HepG2 (cell line): ENCODE measurements at regions not wholly inside any gene's neighbourhood (a gene's known extent, or its start where the extent isn't known, plus 50 kb on each side); places are given as distances from the start of the nearest gene placed in this dataset.

Experiments
- ATAC-seq: fragments of 200-7000 bp; cut with Tn5 transposase; 3 replicates; pipeline ENCODE4 v1.9.1; 2020; ENCODE audit warnings: mild to moderate bottlenecking, moderate library complexity
- BruUV-seq: library from RNA; stranded (reverse); fragments of 400-500 nt; replicated peaks from 2 replicates; lab custom pipeline; 2021; lab: Mats Ljungman, UMichigan
- CTCF ChIA-PET: fragments of 300-600 bp; formaldehyde crosslinking; extraction: SDS; loops from one replicate; lab custom pipeline; 2021; ENCODE audit warnings: low total read pairs, inconsistent platforms, low intra/inter-chr PET ratio; lab: Yijun Ruan, JAX
- POLR2A ChIA-PET: fragments of 350-600 bp; sonication (Branson Sonifier 250); formaldehyde crosslinking; loops from one replicate; lab custom pipeline; 2020; ENCODE audit warnings: antibody characterized with exemption, inconsistent platforms; lab: Yijun Ruan, JAX
- DNase-seq: peaks from one replicate; pipeline ENCODE4 v3.0.0-alpha.2; 2015; ENCODE audit warnings: low spot score
- FAIRE-seq: peaks from 3 replicates; lab custom pipeline; 2011; peaks lifted over from hg19 to GRCh38; lab: Jason Lieb, UNC
- H2AFZ ChIP-seq: one replicate; pipeline ENCODE4 v1.6.1; 2011; ENCODE audit warnings: low read length, inconsistent platforms
- H3K27ac ChIP-seq: fragments of 300-600 bp; 3 replicates; pipeline ENCODE4 v1.8.0; 2011; ENCODE audit warnings: mixed run types, mild to moderate bottlenecking, mixed read lengths, low read length, inconsistent platforms; ENCODE audit not compliant: insufficient read depth; ENCODE audit errors: extremely low read length
- H3K27me3 ChIP-seq, 2 experiments: fragments of 200-600 bp in 1 of 2; 2 replicates in 1 of 2; 3 replicates in 1 of 2; pipeline versions ENCODE4 v1.6.0 to v1.8.0; 2011; ENCODE audit warnings: low read length in 2 of 2, mild to moderate bottlenecking in 2 of 2, moderate library complexity in 2 of 2, inconsistent platforms in 1 of 2; ENCODE audit not compliant: insufficient read depth in 2 of 2, control insufficient read depth in 1 of 2
- H3K36me3 ChIP-seq, 2 experiments: fragments of 200-600 bp in 1 of 2; replicated peaks in 1 of 2; 2 replicates in 1 of 2; 3 replicates in 1 of 2; pipeline versions ENCODE4 v1.5.1 to v1.8.0; 2011; ENCODE audit warnings: low read length in 2 of 2, inconsistent platforms in 1 of 2; ENCODE audit not compliant: insufficient read depth in 2 of 2, control insufficient read depth in 1 of 2
- H3K4me1 ChIP-seq: 2 replicates; pipeline ENCODE4 v1.5.1; 2012; ENCODE audit warnings: low read length, inconsistent platforms; ENCODE audit not compliant: insufficient read depth
- H3K4me2 ChIP-seq: 2 replicates; pipeline ENCODE4 v1.6.0; 2011; ENCODE audit warnings: low read depth, low read length, inconsistent platforms
- H3K4me3 ChIP-seq, 3 experiments: fragments of 200-600 bp in 1 of 3; sonication (generic), shearing (Covaris generic) in 1 of 3; replicated peaks in 1 of 3; 2 replicates each; pipeline ENCODE4 v1.5.1; 2011 to 2016; ENCODE audit warnings: low read length in 3 of 3, inconsistent platforms in 2 of 3, low read depth in 2 of 3, mild to moderate bottlenecking in 2 of 3, control low read depth in 1 of 3, mixed read lengths in 1 of 3; ENCODE audit not compliant: insufficient read depth in 1 of 3
- H3K79me2 ChIP-seq: one replicate; pipeline ENCODE4 v1.6.1; 2011; ENCODE audit warnings: low read length, inconsistent platforms; ENCODE audit not compliant: insufficient read depth
- H3K9ac ChIP-seq: 2 replicates; pipeline ENCODE4 v1.6.0; 2011; ENCODE audit warnings: mild to moderate bottlenecking, low read depth, low read length, inconsistent platforms; ENCODE audit not compliant: insufficient read depth
- H3K9me3 ChIP-seq: 2 replicates; pipeline ENCODE4 v1.5.1; 2012; ENCODE audit warnings: mild to moderate bottlenecking, low read length
- H4K20me1 ChIP-seq: 2 replicates; pipeline ENCODE4 v1.6.0; 2011; ENCODE audit warnings: inconsistent platforms, mild to moderate bottlenecking, low read length, moderate library complexity; ENCODE audit not compliant: insufficient read depth
- ETS1 ChIP-seq: sonication (generic); formaldehyde crosslinking; IDR thresholded peaks from 2 replicates; pipeline ENCODE4 v1.4.0; 2020; ENCODE audit warnings: missing genetic modification reagents
- NFE2 ChIP-seq: sonication (generic); formaldehyde crosslinking; IDR thresholded peaks from 2 replicates; pipeline ENCODE4 v1.4.0; 2020; ENCODE audit warnings: missing genetic modification reagents
- SPEN ChIP-seq: sonication (generic); formaldehyde crosslinking; IDR thresholded peaks from 2 replicates; pipeline ENCODE4 v1.5.1; 2020; ENCODE audit warnings: low read depth, mild to moderate bottlenecking, missing genetic modification reagents
- ZBTB4 ChIP-seq: sonication (generic); formaldehyde crosslinking; IDR thresholded peaks from 2 replicates; pipeline ENCODE4 v1.4.0; 2020; ENCODE audit warnings: missing genetic modification reagents, mild to moderate bottlenecking, borderline replicate concordance
- ZNF235 ChIP-seq: sonication (generic); formaldehyde crosslinking; IDR thresholded peaks from 2 replicates; pipeline ENCODE4 v1.8.1; 2023; ENCODE audit warnings: mild to moderate bottlenecking, missing genetic modification reagents, borderline replicate concordance
- ZNF367 ChIP-seq: sonication (generic); formaldehyde crosslinking; IDR thresholded peaks from 2 replicates; pipeline ENCODE4 v1.4.0; 2020; ENCODE audit warnings: missing genetic modification reagents, borderline replicate concordance
- WGBS: methylation state at CpG from one replicate; pipeline ENCODE4 v1.1.6; 2017; ENCODE audit warnings: low lambda C conversion rate; 5-methylcytosine and 5-hydroxymethylcytosine counted together
- in situ Hi-C: cut with HindIII; loops from 2 replicates; pipeline ENCODE4 v1.10.0; 2017; ENCODE audit warnings: low pct_unique_long_range_greater_than_20kb; ENCODE audit not compliant: extremely low pct_ligation_motif_present
- intact Hi-C: fragments of 100-400 bp; cut with micrococcal nuclease; formaldehyde crosslinking; loops from one replicate; pipeline ENCODE4 v1.10.0; 2022; ENCODE audit not compliant: unreplicated experiment
- TF ChIP-seq, protein P1 (sequence below): sonication (generic); formaldehyde crosslinking; IDR thresholded peaks from 2 replicates; pipeline ENCODE4 v1.5.1; 2020; ENCODE audit warnings: mild to moderate bottlenecking, missing genetic modification reagents, moderate library complexity

DNA sequence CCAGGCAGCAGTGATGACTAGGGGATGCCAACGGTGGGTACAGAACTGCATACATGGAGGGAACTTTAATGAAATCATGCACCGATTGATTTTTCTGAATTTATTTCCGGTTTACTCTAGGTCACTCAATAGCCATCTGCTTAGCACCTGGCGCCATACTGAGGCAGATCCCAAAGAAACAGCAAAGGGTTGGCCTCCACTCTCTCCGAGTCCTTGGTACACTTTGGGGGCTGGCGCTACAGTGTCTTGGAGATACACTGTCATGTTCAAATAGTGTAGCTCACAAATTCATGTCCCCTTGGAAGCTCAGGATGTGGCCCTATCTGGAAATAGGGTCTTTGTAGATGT, 116.3 kb downstream of the BOD1 start:
- intact Hi-C loops (no loop called here), in situ Hi-C loops (no loop called here)
- Histone ChIP-seq H4K20me1 (no peaks in the 10 kb centered on the region), H2AFZ (no peak overlapping the region), H3K9me3 (no peaks in the 10 kb centered on the region), H3K4me1 (peaks cover 51% of the 10 kb centered on the region), H3K36me3 (no peaks in the 10 kb centered on the region), H3K9ac (no peak overlapping the region), H3K4me3 (no peak overlapping the region), H3K27ac (peak overlapping the region; percentile 51), H3K4me2 (peak overlapping the region; percentile 60), H3K27me3 (peaks cover 1 to 36% of the 10 kb centered on the region in 2 experiments; a peak in 3 of 5 replicates), H3K79me2 (no peaks in the 10 kb centered on the region)
- BruUV-seq, result no TSS peak
- ATAC-seq, result no peak
- DNase-seq, result no peak
- CTCF ChIA-PET, result no interaction called here
- WGBS, result 78% methylated on average over 5 of the region's 6 CpGs
- FAIRE-seq, result no peak
- TF ChIP-seq SPEN (CRISPR knock-in tag) (no peak), ZNF367 (no peak), ETS1 (CRISPR knock-in tag) (no peak), NFE2 (CRISPR knock-in tag) (no peak)
- POLR2A ChIA-PET, result interaction anchor here (1.0 kb wide), 1 partner anchor 28 kb away, joined by 3 read pairs; no protein-coding TSS in a partner anchor

DNA sequence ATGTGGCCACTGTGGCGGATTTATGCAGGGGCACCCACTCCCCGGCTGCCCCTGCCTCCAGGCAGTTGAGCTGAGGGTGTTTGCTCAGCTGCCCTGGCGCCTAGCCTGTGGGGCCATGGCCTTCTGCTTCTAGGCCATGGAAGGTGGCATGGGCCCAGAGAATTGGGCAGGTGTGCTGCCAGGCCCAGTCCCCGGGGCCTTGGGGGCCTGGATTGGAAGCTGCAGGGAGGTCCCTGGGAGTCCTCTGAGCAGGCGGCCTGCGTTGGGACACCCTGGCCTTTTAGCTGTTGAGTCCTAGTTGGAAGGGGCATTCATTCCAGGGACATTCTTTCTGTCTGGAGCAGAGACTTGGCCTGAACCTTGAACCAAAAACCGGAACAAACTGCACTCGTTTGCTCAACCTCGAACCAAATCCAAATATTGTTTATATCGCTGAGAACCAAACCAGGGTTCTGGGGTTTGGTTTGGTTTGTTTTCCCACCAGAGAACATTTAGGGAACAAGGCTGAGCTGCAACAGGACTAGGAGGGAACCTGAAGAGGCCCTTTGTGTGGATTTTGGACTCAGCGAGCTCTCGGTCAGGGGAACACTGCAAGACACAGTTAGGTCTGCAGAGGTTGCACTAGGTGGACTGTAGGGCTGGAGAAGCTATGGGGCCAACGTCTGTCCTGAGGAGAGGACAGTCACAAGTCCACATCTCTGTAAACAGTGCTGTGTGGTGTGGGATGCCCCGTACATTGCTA, 116.8 kb downstream of the BOD1 start:
- no peaks in the 10 kb centered on the region for H3K9me3 ChIP-seq
- H2AFZ ChIP-seq, result no peak overlapping the region
- WGBS, result 9% methylated on average over 8 of the region's 14 CpGs
- no TSS peak for BruUV-seq
- ChIA-PET POLR2A (interaction anchor here (1.0 kb wide), 1 partner anchor 27 kb away, joined by 3 read pairs; no protein-coding TSS in a partner anchor), CTCF (no interaction called here)
- H3K27ac ChIP-seq, result peak overlapping the region; percentile 51
- no peaks in the 10 kb centered on the region for H3K79me2 ChIP-seq
- peaks cover 1 to 36% of the 10 kb centered on the region in 2 experiments; a peak in 3 of 5 replicates for H3K27me3 ChIP-seq
- FAIRE-seq, result peak; percentile 72
- peak; percentile 77 for DNase-seq
- no peaks in the 10 kb centered on the region for H3K36me3 ChIP-seq
- H3K9ac ChIP-seq, result peak overlapping the region; percentile 19; the same call in 1 of the 2 replicates
- in situ Hi-C loops (no loop called here), intact Hi-C loops (no loop called here)
- H3K4me2 ChIP-seq, result peak overlapping the region; percentile 60
- peak overlapping the region in 2 of 3 experiments; percentile 9 to 51; a peak in 3 of 6 replicates for H3K4me3 ChIP-seq
- ATAC-seq, result peak; percentile 86
- H4K20me1 ChIP-seq, result no peaks in the 10 kb centered on the region
- H3K4me1 ChIP-seq, result peaks cover 51% of the 10 kb centered on the region
- TF ChIP-seq ZNF235 (CRISPR knock-in tag) (no peak), ZBTB4 (no peak)
- TF ChIP-seq, protein P1, sequence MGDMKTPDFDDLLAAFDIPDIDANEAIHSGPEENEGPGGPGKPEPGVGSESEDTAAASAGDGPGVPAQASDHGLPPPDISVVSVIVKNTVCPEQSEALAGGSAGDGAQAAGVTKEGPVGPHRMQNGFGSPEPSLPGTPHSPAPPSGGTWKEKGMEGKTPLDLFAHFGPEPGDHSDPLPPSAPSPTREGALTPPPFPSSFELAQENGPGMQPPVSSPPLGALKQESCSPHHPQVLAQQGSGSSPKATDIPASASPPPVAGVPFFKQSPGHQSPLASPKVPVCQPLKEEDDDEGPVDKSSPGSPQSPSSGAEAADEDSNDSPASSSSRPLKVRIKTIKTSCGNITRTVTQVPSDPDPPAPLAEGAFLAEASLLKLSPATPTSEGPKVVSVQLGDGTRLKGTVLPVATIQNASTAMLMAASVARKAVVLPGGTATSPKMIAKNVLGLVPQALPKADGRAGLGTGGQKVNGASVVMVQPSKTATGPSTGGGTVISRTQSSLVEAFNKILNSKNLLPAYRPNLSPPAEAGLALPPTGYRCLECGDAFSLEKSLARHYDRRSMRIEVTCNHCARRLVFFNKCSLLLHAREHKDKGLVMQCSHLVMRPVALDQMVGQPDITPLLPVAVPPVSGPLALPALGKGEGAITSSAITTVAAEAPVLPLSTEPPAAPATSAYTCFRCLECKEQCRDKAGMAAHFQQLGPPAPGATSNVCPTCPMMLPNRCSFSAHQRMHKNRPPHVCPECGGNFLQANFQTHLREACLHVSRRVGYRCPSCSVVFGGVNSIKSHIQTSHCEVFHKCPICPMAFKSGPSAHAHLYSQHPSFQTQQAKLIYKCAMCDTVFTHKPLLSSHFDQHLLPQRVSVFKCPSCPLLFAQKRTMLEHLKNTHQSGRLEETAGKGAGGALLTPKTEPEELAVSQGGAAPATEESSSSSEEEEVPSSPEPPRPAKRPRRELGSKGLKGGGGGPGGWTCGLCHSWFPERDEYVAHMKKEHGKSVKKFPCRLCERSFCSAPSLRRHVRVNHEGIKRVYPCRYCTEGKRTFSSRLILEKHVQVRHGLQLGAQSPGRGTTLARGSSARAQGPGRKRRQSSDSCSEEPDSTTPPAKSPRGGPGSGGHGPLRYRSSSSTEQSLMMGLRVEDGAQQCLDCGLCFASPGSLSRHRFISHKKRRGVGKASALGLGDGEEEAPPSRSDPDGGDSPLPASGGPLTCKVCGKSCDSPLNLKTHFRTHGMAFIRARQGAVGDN (CRISPR knock-in tag), result peak; percentile 63; the same call in 1 of the 2 replicates
